T-helper 22 cell (primary cell): ENCODE measurements at regions not wholly inside any gene's neighbourhood (a gene's known extent, or its start where the extent isn't known, plus 50 kb on each side); places are given as distances from the start of the nearest gene placed in this dataset.

Experiments
- DNase-seq: peaks from one replicate; pipeline ENCODE4 v3.0.0-alpha.2; 2020; ENCODE audit warnings: low read depth

GRCh38 chr5:125286271-125286670 lies 539.8 kb upstream of the ZNF608 start:
- DNase-seq, result no peak

GRCh38 chr5:125289606-125290005 lies 543.2 kb upstream of the ZNF608 start:
- DNase-seq, result no peak

GRCh38 chr5:125290935-125291334 lies 544.5 kb upstream of the ZNF608 start:
- no peak for DNase-seq

GRCh38 chr5:125291447-125291846 lies 545.0 kb upstream of the ZNF608 start:
- DNase-seq, result no peak

- no peak for DNase-seq
These were observed 546.8 kb upstream of the ZNF608 start for GRCh38 chr5:125293223-125293622.

DNA sequence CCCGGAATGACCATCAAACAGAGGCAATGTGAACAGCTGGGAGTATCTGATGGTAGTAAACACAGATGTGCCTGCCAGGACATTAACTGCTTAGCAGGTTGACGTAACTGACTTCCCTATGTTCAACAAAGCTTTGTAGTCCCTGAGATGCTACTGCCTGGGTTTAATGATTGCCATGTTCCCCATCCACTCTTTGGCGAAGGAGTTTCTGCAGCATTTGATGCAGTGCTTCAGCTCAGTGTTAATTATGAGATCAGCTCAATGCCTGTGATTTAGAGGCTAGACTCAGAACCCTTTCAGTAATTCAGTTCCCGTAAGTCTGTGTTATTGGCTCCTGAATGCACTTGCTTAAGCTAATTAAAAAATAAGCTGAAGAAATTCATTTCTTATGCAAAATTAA lies 547.3 kb upstream of the ZNF608 start:
- DNase-seq, result no peak

- no peak for DNase-seq
These were observed 548.4 kb upstream of the ZNF608 start for GRCh38 chr5:125294844-125295243.

- no peak for DNase-seq
These were observed 549.0 kb upstream of the ZNF608 start for GRCh38 chr5:125295405-125295872.

DNA sequence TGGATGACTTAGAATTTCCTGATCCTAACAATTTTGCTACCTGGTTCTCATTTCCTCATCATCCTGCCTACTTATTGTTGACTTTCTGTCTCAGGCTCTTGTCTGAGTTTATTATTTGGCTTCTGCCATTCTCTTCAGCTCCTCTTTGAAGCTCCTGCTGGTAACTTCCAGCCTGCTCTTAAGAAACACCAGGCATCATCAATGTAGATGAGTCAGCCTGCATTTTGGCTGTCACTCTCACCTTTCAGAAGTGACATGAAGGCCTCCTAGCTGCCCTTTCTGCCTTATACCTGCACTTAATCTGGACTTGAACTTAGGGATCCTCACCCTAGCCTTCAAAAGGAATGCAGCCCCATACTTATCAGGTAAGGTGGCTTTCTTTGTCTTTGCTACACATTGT lies 551.8 kb upstream of the ZNF608 start:
- DNase-seq, result no peak

DNA sequence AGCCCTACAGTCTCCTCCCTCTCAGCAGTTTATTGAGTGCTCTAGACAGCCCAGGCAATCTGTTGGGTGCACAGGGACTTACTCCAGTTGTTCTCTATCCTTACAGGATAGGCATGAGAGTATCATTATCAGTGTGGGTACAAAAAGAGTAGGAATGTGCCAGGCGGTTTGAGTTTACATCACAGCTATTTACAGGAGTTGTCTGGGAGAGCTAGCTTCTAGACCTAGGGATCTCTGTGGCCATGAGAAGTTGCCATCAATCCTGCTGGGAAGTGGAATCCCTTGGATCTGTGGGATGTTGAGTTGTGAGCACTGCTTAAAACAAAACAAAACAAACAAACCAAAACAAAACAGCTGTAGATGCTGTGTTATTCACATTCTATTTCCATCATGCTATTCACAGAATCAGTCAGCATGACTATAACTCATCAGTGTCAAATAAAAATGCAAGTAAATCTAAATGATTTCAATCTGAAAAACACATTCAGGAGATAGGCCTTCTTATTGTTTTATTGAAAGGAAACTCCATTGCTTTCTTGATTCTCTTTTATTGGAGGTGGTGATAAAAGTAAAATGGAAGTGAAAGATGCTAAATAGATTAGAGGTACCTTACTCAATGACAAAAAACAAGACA lies 552.4 kb upstream of the ZNF608 start:
- DNase-seq, result no peak

- DNase-seq, result no peak
These were observed 555.3 kb upstream of the ZNF608 start for GRCh38 chr5:125301711-125302110.

GRCh38 chr5:125302577-125302976 lies 556.1 kb upstream of the ZNF608 start:
- DNase-seq, result no peak

DNA sequence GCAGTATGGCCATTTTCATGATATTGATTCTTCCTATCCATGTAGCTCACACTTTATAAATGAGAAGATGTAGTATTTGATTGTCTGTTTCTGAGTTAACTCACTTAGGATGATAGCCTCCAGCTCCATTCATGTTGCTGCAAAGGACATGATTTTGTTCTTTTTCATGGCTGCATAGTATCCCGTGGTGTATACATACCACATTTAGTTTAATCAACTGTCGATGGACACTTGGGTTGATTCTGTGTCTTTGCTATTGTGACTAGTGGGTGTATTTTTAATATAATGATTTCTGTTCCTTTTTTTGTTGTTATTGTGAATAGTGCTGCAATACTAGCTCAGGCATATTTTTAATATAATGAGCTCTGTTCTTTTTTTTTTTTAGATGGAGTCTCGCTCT lies 560.3 kb upstream of the ZNF608 start:
- no peak for DNase-seq

DNA sequence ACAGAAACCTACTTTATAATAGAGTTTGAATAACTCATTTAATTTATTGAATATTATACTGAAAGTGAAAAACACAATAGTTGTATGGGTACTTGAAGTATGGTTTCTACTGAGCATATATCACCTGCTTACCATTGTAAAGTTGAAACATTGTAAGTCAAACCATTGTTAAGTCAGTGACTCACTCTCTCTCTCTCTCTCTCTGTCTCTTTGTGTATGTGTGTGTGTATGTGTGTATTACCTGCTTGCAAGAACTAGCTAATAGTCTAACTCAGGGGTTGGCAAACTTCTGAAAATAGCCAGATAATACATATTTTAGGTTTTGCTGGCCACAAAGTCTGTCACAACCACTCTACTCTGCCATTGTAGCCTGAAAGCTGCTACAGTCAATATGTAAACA lies 564.3 kb upstream of the ZNF608 start:
- no peak for DNase-seq

- no peak for DNase-seq
These were observed 565.3 kb upstream of the ZNF608 start for GRCh38 chr5:125311743-125312142.

- no peak for DNase-seq
These were observed 567.1 kb upstream of the ZNF608 start for GRCh38 chr5:125313555-125313954.

DNA sequence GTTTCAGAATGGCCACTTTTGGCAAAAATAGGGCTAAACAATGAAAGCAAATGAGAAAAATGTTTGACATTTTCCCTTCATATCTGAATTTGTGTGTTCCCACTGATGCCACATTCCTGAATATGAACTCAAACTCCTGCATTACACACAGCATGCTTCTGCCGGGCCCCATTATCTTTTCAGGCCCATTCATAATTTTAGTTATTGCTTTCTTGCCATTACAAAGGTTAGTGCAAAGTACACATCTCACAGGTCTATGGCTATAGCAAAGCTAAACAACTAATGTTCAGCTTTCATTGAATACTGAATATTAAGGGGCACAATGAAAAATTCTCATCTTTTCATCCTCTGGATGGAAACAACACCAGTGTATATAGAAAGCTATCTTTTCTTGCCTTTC lies 568.9 kb upstream of the ZNF608 start:
- no peak for DNase-seq

GRCh38 chr5:125316391-125316790 lies 570.0 kb upstream of the ZNF608 start:
- DNase-seq, result no peak

DNA sequence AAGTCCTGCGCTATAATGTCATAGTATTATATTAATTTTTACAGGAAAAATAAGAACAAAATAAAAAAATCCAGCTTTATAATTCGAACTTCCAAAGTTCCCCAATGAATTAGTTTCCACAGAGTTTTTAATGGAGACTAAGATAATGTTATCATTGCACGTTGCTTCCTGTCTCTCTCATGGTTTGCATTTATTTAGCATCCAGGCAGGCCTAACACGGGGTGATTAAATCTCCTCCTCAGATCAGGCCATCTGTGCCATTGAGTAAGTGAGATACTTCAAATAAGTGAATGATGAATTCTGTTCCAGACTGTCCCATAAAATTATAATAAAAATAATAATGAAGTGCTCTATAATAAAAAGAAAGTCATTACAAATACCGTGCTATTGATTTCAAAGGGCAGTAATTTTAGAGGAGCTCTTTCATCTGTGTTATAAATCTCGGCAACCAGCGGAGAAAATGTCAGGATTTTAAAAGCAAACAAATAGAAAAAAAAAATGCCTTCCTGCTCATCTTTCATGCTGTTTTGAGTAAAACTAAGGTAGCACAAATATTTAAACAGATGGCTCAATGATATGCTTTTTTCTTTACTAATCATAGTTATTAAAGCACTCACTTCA lies 570.6 kb upstream of the ZNF608 start:
- DNase-seq, result no peak

GRCh38 chr5:125317536-125317995 lies 571.1 kb upstream of the ZNF608 start:
- DNase-seq, result no peak

DNA sequence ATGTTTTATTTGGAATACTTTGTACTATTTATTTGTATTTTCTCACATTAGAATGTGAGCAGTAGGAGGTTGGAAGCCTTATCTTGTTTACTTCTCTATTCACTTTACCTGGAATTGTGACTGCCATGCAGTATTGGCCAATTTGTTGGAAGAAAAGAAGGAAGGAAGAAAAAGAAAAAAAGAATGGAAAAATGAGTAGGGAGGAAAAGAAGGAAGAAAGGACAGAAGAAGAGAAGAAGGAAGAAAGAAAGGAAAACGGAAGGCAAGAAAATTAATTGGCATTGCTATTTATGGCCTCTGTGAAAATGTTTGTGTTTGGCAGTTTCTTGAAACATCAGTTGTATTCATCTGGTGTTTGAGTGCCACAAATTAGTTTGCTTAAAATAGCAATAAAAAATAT lies 575.2 kb upstream of the ZNF608 start:
- no peak for DNase-seq

DNA sequence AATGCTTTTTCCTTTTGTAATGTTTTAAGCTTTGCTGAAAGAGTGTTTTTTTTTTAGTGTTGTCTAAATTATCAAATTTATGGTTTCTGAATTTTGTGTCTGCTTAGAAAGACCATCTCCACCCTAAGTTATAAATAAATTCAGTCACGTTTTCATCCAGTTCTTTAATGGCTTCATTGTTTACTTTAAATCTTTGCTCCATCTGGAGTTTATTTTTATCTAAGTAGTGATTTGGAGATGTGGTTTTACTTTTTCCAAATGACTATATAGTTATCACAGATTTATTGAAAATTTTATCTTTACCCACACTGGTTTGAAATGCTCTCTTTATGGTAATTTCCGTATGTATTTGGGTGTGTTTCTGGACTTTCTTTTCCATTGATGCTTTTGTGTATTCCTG lies 577.2 kb upstream of the ZNF608 start:
- no peak for DNase-seq

DNA sequence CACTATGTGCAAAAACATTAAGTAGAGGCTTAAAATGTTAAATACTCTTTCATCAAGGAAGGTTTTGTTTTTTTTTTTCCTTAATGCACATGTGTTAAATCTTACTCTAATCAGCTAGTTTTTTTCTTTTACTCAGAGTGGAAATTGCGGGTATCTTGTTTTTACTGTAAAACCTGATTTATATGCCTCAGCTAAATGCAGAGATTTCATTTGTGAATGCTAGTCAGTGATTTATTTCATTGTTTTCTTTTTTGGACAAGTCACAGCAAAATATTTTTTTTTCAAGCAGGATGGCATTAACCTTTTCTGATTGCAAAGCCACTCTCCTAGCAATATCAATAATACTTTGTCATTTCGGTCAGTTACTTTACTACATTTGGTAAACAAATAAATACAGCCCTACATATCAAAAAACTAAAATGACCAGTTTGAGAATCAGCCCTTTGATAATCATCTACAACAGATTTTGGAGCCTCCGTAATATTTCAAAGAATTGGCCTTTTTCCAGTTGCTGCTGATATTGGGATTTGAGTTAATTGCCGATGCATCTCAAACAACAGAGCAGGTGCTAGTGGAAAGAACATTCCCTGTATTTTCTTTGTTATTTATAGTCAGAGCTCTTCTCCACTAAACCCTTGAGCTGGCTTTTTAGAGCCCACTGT lies 579.2 kb upstream of the ZNF608 start:
- DNase-seq, result no peak

- no peak for DNase-seq
These were observed 579.7 kb upstream of the ZNF608 start for GRCh38 chr5:125326150-125326510.
